ENCODE measurements at regions not wholly inside any gene's neighbourhood (a gene's known extent, or its start where the extent isn't known, plus 50 kb on each side); places are given as distances from the start of the nearest gene placed in this dataset.

- no peaks in the 10 kb centered on the region for H3K4me1 ChIP-seq
- H3K4me3 ChIP-seq: no peak overlapping the region
- DNase-seq (ENCODE audit: low spot score in 2 of 2): no peak
- H3K27ac ChIP-seq: no peak overlapping the region
- H3K36me3 ChIP-seq: no peaks in the 10 kb centered on the region
- no peaks in the 10 kb centered on the region for H3K9me3 ChIP-seq
- no peaks in the 10 kb centered on the region for H3K27me3 ChIP-seq
- no peak for TF ChIP-seq CTCF (IDR thresholded peaks at IDR 0.05)
- no peak for TF ChIP-seq POLR2A (IDR thresholded peaks at IDR 0.05)
- no peak for TF ChIP-seq EP300 (IDR thresholded peaks at IDR 0.05)
These were observed 111.4 kb downstream of the SOX3 start for GRCh38 chrX:140393507-140393906.

GRCh38 chrX:140391313-140391712 is 113.6 kb downstream of the SOX3 start:
- no peaks in the 10 kb centered on the region for H3K4me1 ChIP-seq
- WGBS, 2 donors: 43 to 51% methylated on average over 3 of the region's 3 CpGs

GRCh38 chrX:140389331-140389730 is 115.5 kb downstream of the SOX3 start:
- TF ChIP-seq POLR2A (IDR thresholded peaks at IDR 0.05) (no peak), EP300 (IDR thresholded peaks at IDR 0.05) (no peak), CTCF (IDR thresholded peaks at IDR 0.05) (no peak)
- no peaks in the 10 kb centered on the region for H3K9me3 ChIP-seq
- no peak for DNase-seq (ENCODE audit: low spot score in 2 of 2)
- no peak overlapping the region for H3K4me3 ChIP-seq
- no peaks in the 10 kb centered on the region for H3K4me1 ChIP-seq
- H3K27me3 ChIP-seq: no peaks in the 10 kb centered on the region
- H3K27ac ChIP-seq: no peak overlapping the region
- H3K36me3 ChIP-seq: no peaks in the 10 kb centered on the region
- WGBS, 2 donors: 56 to 63% methylated on average over 3 of the region's 3 CpGs

More at GRCh38 chrX:140391313-140391712, 113.6 kb downstream of the SOX3 start:
- Histone ChIP-seq H3K27ac (no peak overlapping the region), H3K36me3 (no peaks in the 10 kb centered on the region), H3K27me3 (no peaks in the 10 kb centered on the region), H3K9me3 (no peaks in the 10 kb centered on the region), H3K4me3 (no peak overlapping the region)
- no peak for DNase-seq (ENCODE audit: low spot score in 2 of 2)
- TF ChIP-seq POLR2A (IDR thresholded peaks at IDR 0.05) (no peak), EP300 (IDR thresholded peaks at IDR 0.05) (no peak), CTCF (IDR thresholded peaks at IDR 0.05) (no peak)

GRCh38 chrX:140362861-140363260 is 142.0 kb downstream of the SOX3 start:
- DNase-seq (ENCODE audit: low spot score in 2 of 2): no peak
- 70 to 81% methylated on average over 4 of the region's 4 CpGs for WGBS, 2 donors
- Histone ChIP-seq H3K9me3 (no peaks in the 10 kb centered on the region), H3K4me1 (no peaks in the 10 kb centered on the region), H3K27ac (no peak overlapping the region), H3K27me3 (no peaks in the 10 kb centered on the region), H3K36me3 (no peaks in the 10 kb centered on the region), H3K4me3 (no peak overlapping the region)
- TF ChIP-seq POLR2A (IDR thresholded peaks at IDR 0.05) (no peak), CTCF (IDR thresholded peaks at IDR 0.05) (no peak), EP300 (IDR thresholded peaks at IDR 0.05) (no peak)

- Histone ChIP-seq H3K4me1 (no peaks in the 10 kb centered on the region), H3K27me3 (no peaks in the 10 kb centered on the region), H3K27ac (no peak overlapping the region), H3K9me3 (no peaks in the 10 kb centered on the region), H3K36me3 (no peaks in the 10 kb centered on the region), H3K4me3 (no peak overlapping the region)
- no peak for TF ChIP-seq EP300 (IDR thresholded peaks at IDR 0.05)
- no peak for TF ChIP-seq POLR2A (IDR thresholded peaks at IDR 0.05)
- TF ChIP-seq CTCF (IDR thresholded peaks at IDR 0.05): no peak
- no peak for DNase-seq (ENCODE audit: low spot score in 2 of 2)
- whole genome bisulfite sequencing, 2 donors: 34 to 40% methylated on average over 3 of the region's 3 CpGs
These were observed 143.9 kb downstream of the SOX3 start for GRCh38 chrX:140360924-140361323.
